ENCODE measurements at regions not wholly inside any gene's neighbourhood (a gene's known extent, or its start where the extent isn't known, plus 50 kb on each side); places are given as distances from the start of the nearest gene placed in this dataset.

- DNase-seq, result no peak
These were observed 211.8 kb upstream of the RREB1 start for GRCh38 chr6:6895929-6896328.

- no peak for DNase-seq
These were observed 210.6 kb upstream of the RREB1 start for GRCh38 chr6:6897140-6897539.

- peak; percentile 62 for DNase-seq
These were observed 207.1 kb upstream of the RREB1 start for GRCh38 chr6:6900569-6901204.

GRCh38 chr6:6901205-6901719 lies 206.5 kb upstream of the RREB1 start:
- DNase-seq, result no peak

- no peak for DNase-seq
These were observed 205.8 kb upstream of the RREB1 start for GRCh38 chr6:6901945-6902344.

- no peak for DNase-seq
These were observed 201.7 kb upstream of the RREB1 start for GRCh38 chr6:6905961-6906518.

GRCh38 chr6:6906570-6907213 lies 201.1 kb upstream of the RREB1 start:
- DNase-seq, result no peak

GRCh38 chr6:6907286-6907685 lies 200.5 kb upstream of the RREB1 start:
- no peak for DNase-seq

- DNase-seq, result no peak
These were observed 199.6 kb upstream of the RREB1 start for GRCh38 chr6:6908121-6908520.

- DNase-seq, result no peak
These were observed 198.7 kb upstream of the RREB1 start for GRCh38 chr6:6909111-6909510.

- DNase-seq, result no peak
These were observed 196.9 kb upstream of the RREB1 start for GRCh38 chr6:6910734-6911295.

GRCh38 chr6:6911391-6911790 lies 196.4 kb upstream of the RREB1 start:
- DNase-seq, result no peak

- DNase-seq, result peak; percentile 21
These were observed 194.7 kb upstream of the RREB1 start for GRCh38 chr6:6912817-6913744.

GRCh38 chr6:6915219-6915618 lies 192.5 kb upstream of the RREB1 start:
- DNase-seq, result no peak

GRCh38 chr6:6915813-6916547 lies 191.8 kb upstream of the RREB1 start:
- DNase-seq, result peak; percentile 53

GRCh38 chr6:6916598-6916997 lies 191.2 kb upstream of the RREB1 start:
- DNase-seq, result peak; percentile 39

GRCh38 chr6:6918216-6918983 lies 189.4 kb upstream of the RREB1 start:
- peak; percentile 91 for DNase-seq

- no peak for DNase-seq
These were observed 188.6 kb upstream of the RREB1 start for GRCh38 chr6:6919173-6919572.

GRCh38 chr6:6920114-6920986 lies 187.4 kb upstream of the RREB1 start:
- no peak for DNase-seq

GRCh38 chr6:6920987-6921313 lies 186.8 kb upstream of the RREB1 start:
- DNase-seq, result no peak
